HG02763 (cell line): ENCODE measurements at regions not wholly inside any gene's neighbourhood (a gene's known extent, or its start where the extent isn't known, plus 50 kb on each side); places are given as distances from the start of the nearest gene placed in this dataset.

Source experiments
- ATAC-seq: cut with Tn5 transposase; IDR thresholded peaks from one replicate; pipeline ENCODE4 v1.9.1; 2021; ENCODE audit warnings: mild to moderate bottlenecking, moderate library complexity; ENCODE audit not compliant: unreplicated experiment

- no peak for ATAC-seq
These were observed 93.8 kb downstream of the GLRX3 start for GRCh38 chr10:130230036-130230435.

GRCh38 chr10:130230611-130231010, 94.4 kb downstream of the GLRX3 start:
- no peak for ATAC-seq

GRCh38 chr10:130231251-130231741, 95.1 kb downstream of the GLRX3 start:
- no peak for ATAC-seq

- ATAC-seq: no peak
These were observed 96.2 kb downstream of the GLRX3 start for GRCh38 chr10:130232166-130233034.

GRCh38 chr10:130233035-130233360, 96.8 kb downstream of the GLRX3 start:
- no peak for ATAC-seq

GRCh38 chr10:130233426-130233825, 97.2 kb downstream of the GLRX3 start:
- no peak for ATAC-seq

GRCh38 chr10:130234171-130234965, 98.2 kb downstream of the GLRX3 start:
- ATAC-seq: no peak

GRCh38 chr10:130236711-130237110, 100.5 kb downstream of the GLRX3 start:
- ATAC-seq: no peak

- no peak for ATAC-seq
These were observed 104.2 kb downstream of the GLRX3 start for GRCh38 chr10:130240409-130240808.

- no peak for ATAC-seq
These were observed 106.3 kb downstream of the GLRX3 start for GRCh38 chr10:130242513-130242912.

GRCh38 chr10:130243015-130243414, 106.8 kb downstream of the GLRX3 start:
- no peak for ATAC-seq

- ATAC-seq: no peak
These were observed 108.1 kb downstream of the GLRX3 start for GRCh38 chr10:130244031-130244927.

GRCh38 chr10:130244928-130245495, 108.8 kb downstream of the GLRX3 start:
- ATAC-seq: no peak

GRCh38 chr10:130246113-130246512, 109.9 kb downstream of the GLRX3 start:
- no peak for ATAC-seq

- ATAC-seq: no peak
These were observed 113.9 kb downstream of the GLRX3 start for GRCh38 chr10:130250127-130250526.

GRCh38 chr10:130251766-130252165, 115.6 kb downstream of the GLRX3 start:
- no peak for ATAC-seq

- no peak for ATAC-seq
These were observed 118.1 kb downstream of the GLRX3 start for GRCh38 chr10:130254243-130254642.

- ATAC-seq: no peak
These were observed 118.5 kb downstream of the GLRX3 start for GRCh38 chr10:130254662-130255061.

- ATAC-seq: no peak
These were observed 119.6 kb downstream of the GLRX3 start for GRCh38 chr10:130255777-130256176.

GRCh38 chr10:130257897-130258296, 121.7 kb downstream of the GLRX3 start:
- no peak for ATAC-seq

- ATAC-seq: no peak
These were observed 123.2 kb downstream of the GLRX3 start for GRCh38 chr10:130259380-130259779.
